Mesothelial cell of epicardium (in vitro differentiated cells): ENCODE measurements at regions not wholly inside any gene's neighbourhood (a gene's known extent, or its start where the extent isn't known, plus 50 kb on each side); places are given as distances from the start of the nearest gene placed in this dataset.
"Not testable (repeated sequence)": the region's sequence is repeated elsewhere in the genome, so short reads cannot be mapped to it uniquely, and the experiment has no call there.

Experiments
- DNase-seq, 2 experiments: peaks; one replicate each; pipeline ENCODE4 v3.0.0; 2021; ENCODE audit warnings: low spot score in 2 of 2; ENCODE audit not compliant: unreplicated experiment in 2 of 2
- H3K27ac Mint-ChIP-seq: 2 replicates; pipeline ENCODE4 v1.8.0; 2021; ENCODE audit warnings: mixed read lengths
- H3K27me3 Mint-ChIP-seq: 2 replicates; pipeline ENCODE4 v1.8.0; 2021; ENCODE audit warnings: low read depth, mixed read lengths
- H3K36me3 Mint-ChIP-seq: 2 replicates; pipeline ENCODE4 v1.8.0; 2021; ENCODE audit warnings: mixed read lengths
- H3K4me1 Mint-ChIP-seq: 2 replicates; pipeline ENCODE4 v1.8.0; 2021; ENCODE audit warnings: mixed read lengths
- H3K4me3 Mint-ChIP-seq: 2 replicates; pipeline ENCODE4 v1.8.0; 2021; ENCODE audit warnings: mild to moderate bottlenecking, moderate library complexity, mixed read lengths
- H3K9me3 Mint-ChIP-seq: 2 replicates; pipeline ENCODE4 v1.8.0; 2021; ENCODE audit warnings: mixed read lengths
- CTCF ChIP-seq: fragments of 200-600 bp; sonication (generic); IDR thresholded peaks from one replicate; pipeline ENCODE4 v1.5.0; 2021; ENCODE audit warnings: antibody characterized with exemption; ENCODE audit not compliant: unreplicated experiment

GRCh38 chr3:145448436-145448835, 712.5 kb downstream of the PLOD2 start:
- Mint-ChIP-seq H3K4me3 (no peak overlapping the region), H3K27me3 (no peaks in the 10 kb centered on the region), H3K36me3 (no peaks in the 10 kb centered on the region), H3K4me1 (peaks cover 3% of the 10 kb centered on the region), H3K9me3 (peaks cover 11% of the 10 kb centered on the region), H3K27ac (no peak overlapping the region)
- no peak for TF ChIP-seq CTCF
- DNase-seq: no peak

- Mint-ChIP-seq H3K27ac (no peak overlapping the region), H3K9me3 (peaks cover 6% of the 10 kb centered on the region), H3K4me3 (no peak overlapping the region), H3K4me1 (peaks cover 7% of the 10 kb centered on the region), H3K27me3 (no peaks in the 10 kb centered on the region), H3K36me3 (no peaks in the 10 kb centered on the region)
- no peak for DNase-seq
- no peak for TF ChIP-seq CTCF
Observed at GRCh38 chr3:145450018-145450682, 710.8 kb downstream of the PLOD2 start.

- H3K4me1 Mint-ChIP-seq: peaks cover 7% of the 10 kb centered on the region
- H3K9me3 Mint-ChIP-seq: no peaks in the 10 kb centered on the region
- H3K27ac Mint-ChIP-seq: no peak overlapping the region
- no peak for DNase-seq
- no peaks in the 10 kb centered on the region for H3K27me3 Mint-ChIP-seq
- no peak overlapping the region for H3K4me3 Mint-ChIP-seq
- H3K36me3 Mint-ChIP-seq: no peaks in the 10 kb centered on the region
- no peak for TF ChIP-seq CTCF
Observed at GRCh38 chr3:145457825-145458552, 703.0 kb downstream of the PLOD2 start.

GRCh38 chr3:145459681-145460080, 701.3 kb downstream of the PLOD2 start:
- not testable (repeated sequence) for H3K27me3 Mint-ChIP-seq, H3K4me1 Mint-ChIP-seq, H3K4me3 Mint-ChIP-seq, H3K36me3 Mint-ChIP-seq, DNase-seq, H3K9me3 Mint-ChIP-seq, H3K27ac Mint-ChIP-seq

GRCh38 chr3:145471976-145472375, 689.0 kb downstream of the PLOD2 start:
- Mint-ChIP-seq H3K9me3 (peaks cover 14% of the 10 kb centered on the region), H3K4me3 (no peak overlapping the region), H3K27ac (no peak overlapping the region), H3K27me3 (no peaks in the 10 kb centered on the region), H3K36me3 (no peaks in the 10 kb centered on the region), H3K4me1 (no peaks in the 10 kb centered on the region)
- TF ChIP-seq CTCF: no peak
- DNase-seq: no peak

GRCh38 chr3:145482735-145483134, 678.2 kb downstream of the PLOD2 start:
- not testable (repeated sequence) for DNase-seq, H3K27me3 Mint-ChIP-seq, H3K27ac Mint-ChIP-seq, H3K4me1 Mint-ChIP-seq, H3K36me3 Mint-ChIP-seq, H3K4me3 Mint-ChIP-seq, H3K9me3 Mint-ChIP-seq
